ENCODE measurements at regions not wholly inside any gene's neighbourhood (a gene's known extent, or its start where the extent isn't known, plus 50 kb on each side); places are given as distances from the start of the nearest gene placed in this dataset.

DNA sequence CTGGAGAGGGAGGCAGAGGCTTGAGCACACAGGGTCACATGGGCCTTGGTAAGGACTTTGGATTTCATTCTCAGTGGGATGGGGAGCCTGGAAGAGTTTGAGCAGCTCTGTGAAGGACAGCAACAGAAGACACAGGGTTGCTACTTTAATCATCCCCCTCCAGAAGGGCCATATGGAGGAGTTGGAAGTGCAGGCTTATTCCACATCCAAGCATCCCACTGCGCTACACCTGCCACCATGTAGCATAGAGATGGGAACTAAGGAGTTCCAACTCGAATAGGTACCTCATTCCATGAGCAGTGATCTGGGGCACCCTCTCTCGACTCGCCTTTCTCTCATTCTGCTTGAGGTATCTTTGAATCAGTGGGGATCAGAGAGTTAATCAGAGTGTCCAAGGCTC lies 54.0 kb upstream of the CTTNBP2NL start:
- peaks cover 3 to 5% of the 10 kb centered on the region in 2 experiments; a peak in 2 of 5 replicates for H3K9me3 Mint-ChIP-seq
- no peak overlapping the region for H3K4me2 ChIP-seq (ENCODE audit: insufficient read depth, insufficient read length, low read length)
- no peaks in the 10 kb centered on the region for H3K79me1 ChIP-seq (ENCODE audit: insufficient read depth, low read depth, low read length, poor library complexity, severe bottlenecking)
- no peak for DNase-seq
- H2BK5ac ChIP-seq (ENCODE audit: insufficient read length, low read length): no peak overlapping the region
- no peak overlapping the region for H2AK5ac ChIP-seq (ENCODE audit: insufficient read length, low read length)
- no CpG with 5 or more reads among the region's 4 CpGs for WGBS (ENCODE audit: extremely low coverage, insufficient read length, low lambda C conversion rate)
- TF ChIP-seq, protein P1, sequence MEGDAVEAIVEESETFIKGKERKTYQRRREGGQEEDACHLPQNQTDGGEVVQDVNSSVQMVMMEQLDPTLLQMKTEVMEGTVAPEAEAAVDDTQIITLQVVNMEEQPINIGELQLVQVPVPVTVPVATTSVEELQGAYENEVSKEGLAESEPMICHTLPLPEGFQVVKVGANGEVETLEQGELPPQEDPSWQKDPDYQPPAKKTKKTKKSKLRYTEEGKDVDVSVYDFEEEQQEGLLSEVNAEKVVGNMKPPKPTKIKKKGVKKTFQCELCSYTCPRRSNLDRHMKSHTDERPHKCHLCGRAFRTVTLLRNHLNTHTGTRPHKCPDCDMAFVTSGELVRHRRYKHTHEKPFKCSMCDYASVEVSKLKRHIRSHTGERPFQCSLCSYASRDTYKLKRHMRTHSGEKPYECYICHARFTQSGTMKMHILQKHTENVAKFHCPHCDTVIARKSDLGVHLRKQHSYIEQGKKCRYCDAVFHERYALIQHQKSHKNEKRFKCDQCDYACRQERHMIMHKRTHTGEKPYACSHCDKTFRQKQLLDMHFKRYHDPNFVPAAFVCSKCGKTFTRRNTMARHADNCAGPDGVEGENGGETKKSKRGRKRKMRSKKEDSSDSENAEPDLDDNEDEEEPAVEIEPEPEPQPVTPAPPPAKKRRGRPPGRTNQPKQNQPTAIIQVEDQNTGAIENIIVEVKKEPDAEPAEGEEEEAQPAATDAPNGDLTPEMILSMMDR (conservative IDR thresholded peaks at IDR 0.05): no peak
- no peak overlapping the region for H2BK20ac ChIP-seq (ENCODE audit: low read depth, low read length, poor library complexity, severe bottlenecking)
- H3K56ac ChIP-seq (ENCODE audit: insufficient read length, low read depth, low read length): no peak overlapping the region
- no peak overlapping the region for H3T11ph ChIP-seq (ENCODE audit: low read length)
- no peaks in the 10 kb centered on the region for H3K27me3 ChIP-seq (ENCODE audit: insufficient read depth, low read length)
- no peak overlapping the region for H3K14ac ChIP-seq (ENCODE audit: insufficient read depth, low read length)
- H3K4me1 ChIP-seq (ENCODE audit: insufficient read depth, low read length): no peaks in the 10 kb centered on the region
- no peak overlapping the region for H3K27ac Mint-ChIP-seq
- H3K27me3 Mint-ChIP-seq (ENCODE audit: low read depth): peaks cover 10% of the 10 kb centered on the region
- H3K4ac ChIP-seq (ENCODE audit: low read depth, low read length): no peak overlapping the region
- H3K9ac ChIP-seq (ENCODE audit: extremely low read depth, insufficient read length, low read length): no peak overlapping the region
- H4K91ac ChIP-seq (ENCODE audit: insufficient read length, low read depth, low read length): no peak overlapping the region
- H3K18ac ChIP-seq (ENCODE audit: insufficient read length, low read depth, low read length): no peak overlapping the region
- no peak overlapping the region for H2AFZ ChIP-seq (ENCODE audit: low read length)
- H4K5ac ChIP-seq (ENCODE audit: insufficient read length, low read depth, low read length): no peak overlapping the region
- no peaks in the 10 kb centered on the region for H3K9me3 ChIP-seq (ENCODE audit: control insufficient read depth, low read depth, low read length)
- no peak overlapping the region for H2BK12ac ChIP-seq (ENCODE audit: insufficient read length, low read depth, low read length)
- H2BK120ac ChIP-seq (ENCODE audit: low read depth, low read length, poor library complexity, severe bottlenecking): no peak overlapping the region
- H4K8ac ChIP-seq (replicated peaks; ENCODE audit: insufficient read length, low read depth, low read length): no peak overlapping the region
- peaks cover 0 to 2% (median 0%) of the 10 kb centered on the region in 3 experiments; a peak in 1 of 7 replicates for H3K36me3 Mint-ChIP-seq (ENCODE audit: insufficient read depth in 1 of 3, low read depth in 3 of 3)
- H2BK15ac ChIP-seq (ENCODE audit: low read depth, low read length): no peak overlapping the region
- no peaks in the 10 kb centered on the region for H3K23me2 ChIP-seq (ENCODE audit: insufficient read length, low read depth, low read length, poor library complexity, severe bottlenecking)
- H3K23ac ChIP-seq (ENCODE audit: insufficient read length, low read depth, low read length): no peak overlapping the region
- peaks cover 6 to 10% of the 10 kb centered on the region in 2 experiments; a peak in 3 of 4 replicates for H3K4me1 Mint-ChIP-seq
- H3K27ac ChIP-seq (ENCODE audit: insufficient read length, low read depth, low read length): no peak overlapping the region
- H3K79me2 ChIP-seq (ENCODE audit: insufficient read depth, low read length): no peaks in the 10 kb centered on the region
- H3K4me3 Mint-ChIP-seq: no peak overlapping the region
- no peaks in the 10 kb centered on the region for H4K20me1 ChIP-seq (ENCODE audit: control insufficient read depth, insufficient read depth, insufficient read length)

All from H9 (cell line).